MCF 10A (cell line): ENCODE measurements at regions not wholly inside any gene's neighbourhood (a gene's known extent, or its start where the extent isn't known, plus 50 kb on each side); places are given as distances from the start of the nearest gene placed in this dataset.

Experiments used
- BruUV-seq: library from RNA; stranded (reverse); fragments of 400-500 nt; replicated peaks from 2 replicates; lab custom pipeline; 2021; lab: Mats Ljungman, UMichigan
- CTCF ChIA-PET: fragments of 300-600 bp; sonication (Branson Sonifier 250); formaldehyde crosslinking; extraction: SDS; loops from one replicate; lab custom pipeline; 2021; ENCODE audit warnings: antibody characterized with exemption, inconsistent platforms; lab: Yijun Ruan, JAX
- POLR2A ChIA-PET: fragments of 300-600, 350-650 bp; sonication (Branson Sonifier 250); formaldehyde crosslinking; extraction: SDS; loops from one replicate; lab custom pipeline; 2020; ENCODE audit warnings: antibody characterized with exemption, inconsistent platforms; lab: Yijun Ruan, JAX
- DNase-seq: peaks from one replicate; pipeline ENCODE4 v3.0.0-alpha.2; 2018; ENCODE audit not compliant: unreplicated experiment
- H3K27ac Mint-ChIP-seq: one replicate; pipeline ENCODE4 v1.8.0; 2022; ENCODE audit warnings: mild to moderate bottlenecking, low read depth, mixed read lengths; ENCODE audit not compliant: unreplicated experiment
- H3K27me3 Mint-ChIP-seq: one replicate; pipeline ENCODE4 v1.8.0; 2022; ENCODE audit warnings: mixed read lengths; ENCODE audit not compliant: insufficient read depth, unreplicated experiment
- H3K36me3 Mint-ChIP-seq: one replicate; pipeline ENCODE4 v1.8.0; 2022; ENCODE audit warnings: mild to moderate bottlenecking, moderate library complexity, mixed read lengths; ENCODE audit not compliant: insufficient read depth, unreplicated experiment
- H3K4me1 Mint-ChIP-seq: one replicate; pipeline ENCODE4 v1.8.0; 2022; ENCODE audit warnings: mixed read lengths; ENCODE audit not compliant: insufficient read depth, unreplicated experiment
- H3K4me3 Mint-ChIP-seq: one replicate; pipeline ENCODE4 v1.8.0; 2022; ENCODE audit warnings: mild to moderate bottlenecking, moderate library complexity, mixed read lengths; ENCODE audit not compliant: unreplicated experiment
- H3K9me3 Mint-ChIP-seq: one replicate; pipeline ENCODE4 v1.8.0; 2022; ENCODE audit warnings: mixed read lengths; ENCODE audit not compliant: unreplicated experiment
- intact Hi-C: fragments of 100-400 bp; cut with micrococcal nuclease; formaldehyde crosslinking; loops from 2 replicates; pipeline ENCODE4 v1.14.1; 2022
- TF ChIP-seq, protein P1 (sequence below): fragments of 200-600 bp; IDR thresholded peaks from one replicate; pipeline ENCODE4 v1.8.0; 2022; ENCODE audit warnings: antibody characterized with exemption, mild to moderate bottlenecking; ENCODE audit not compliant: unreplicated experiment

- ChIA-PET POLR2A (no interaction called here), CTCF (no interaction called here)
- TF ChIP-seq, protein P1, sequence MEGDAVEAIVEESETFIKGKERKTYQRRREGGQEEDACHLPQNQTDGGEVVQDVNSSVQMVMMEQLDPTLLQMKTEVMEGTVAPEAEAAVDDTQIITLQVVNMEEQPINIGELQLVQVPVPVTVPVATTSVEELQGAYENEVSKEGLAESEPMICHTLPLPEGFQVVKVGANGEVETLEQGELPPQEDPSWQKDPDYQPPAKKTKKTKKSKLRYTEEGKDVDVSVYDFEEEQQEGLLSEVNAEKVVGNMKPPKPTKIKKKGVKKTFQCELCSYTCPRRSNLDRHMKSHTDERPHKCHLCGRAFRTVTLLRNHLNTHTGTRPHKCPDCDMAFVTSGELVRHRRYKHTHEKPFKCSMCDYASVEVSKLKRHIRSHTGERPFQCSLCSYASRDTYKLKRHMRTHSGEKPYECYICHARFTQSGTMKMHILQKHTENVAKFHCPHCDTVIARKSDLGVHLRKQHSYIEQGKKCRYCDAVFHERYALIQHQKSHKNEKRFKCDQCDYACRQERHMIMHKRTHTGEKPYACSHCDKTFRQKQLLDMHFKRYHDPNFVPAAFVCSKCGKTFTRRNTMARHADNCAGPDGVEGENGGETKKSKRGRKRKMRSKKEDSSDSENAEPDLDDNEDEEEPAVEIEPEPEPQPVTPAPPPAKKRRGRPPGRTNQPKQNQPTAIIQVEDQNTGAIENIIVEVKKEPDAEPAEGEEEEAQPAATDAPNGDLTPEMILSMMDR: no peak
- H3K9me3 Mint-ChIP-seq: peaks cover 59% of the 10 kb centered on the region
- DNase-seq: no peak
- H3K27ac Mint-ChIP-seq: no peak overlapping the region
- H3K27me3 Mint-ChIP-seq: no peaks in the 10 kb centered on the region
- no peak overlapping the region for H3K4me3 Mint-ChIP-seq
- no peaks in the 10 kb centered on the region for H3K36me3 Mint-ChIP-seq
- BruUV-seq: no TSS peak
- intact Hi-C loops: no loop called here
- no peaks in the 10 kb centered on the region for H3K4me1 Mint-ChIP-seq
Measured at GRCh38 chr19:56721714-56722113, 50.2 kb upstream of the ZNF835 start.
